Mesenchymal stem cell (in vitro differentiated cells and primary cell): ENCODE measurements at regions not wholly inside any gene's neighbourhood (a gene's known extent, or its start where the extent isn't known, plus 50 kb on each side); places are given as distances from the start of the nearest gene placed in this dataset.

Source experiments
- DNase-seq: peaks from one replicate; pipeline ENCODE4 v3.0.0-alpha.2; 2013
- H2AFZ ChIP-seq: one replicate; pipeline ENCODE4 v1.6.1; 2013; ENCODE audit warnings: low read depth, mild to moderate bottlenecking, control low read depth, inconsistent platforms, low read length, moderate library complexity
- H2AK5ac ChIP-seq: 2 replicates; pipeline ENCODE4 v1.6.1; 2013; ENCODE audit warnings: low read length, moderate library complexity, mild to moderate bottlenecking, inconsistent platforms; ENCODE audit not compliant: severe bottlenecking
- H2BK120ac ChIP-seq: one replicate; pipeline ENCODE4 v1.6.1; 2013; ENCODE audit warnings: low read depth, mild to moderate bottlenecking, inconsistent platforms, low read length, moderate library complexity
- H2BK12ac ChIP-seq, 2 experiments: one replicate each; pipeline ENCODE4 v1.6.1; 2013; ENCODE audit warnings: inconsistent platforms in 2 of 2, low read length in 2 of 2, mild to moderate bottlenecking in 2 of 2, moderate library complexity in 2 of 2, control low read depth in 1 of 2
- H2BK15ac ChIP-seq: one replicate; pipeline ENCODE4 v1.6.1; 2013; ENCODE audit warnings: mild to moderate bottlenecking, low read depth, inconsistent platforms; ENCODE audit not compliant: poor library complexity, severe bottlenecking
- H2BK5ac ChIP-seq: 2 replicates; pipeline ENCODE4 v1.6.1; 2013; ENCODE audit warnings: low read depth, mild to moderate bottlenecking, low read length, control low read depth, inconsistent platforms; ENCODE audit not compliant: poor library complexity, severe bottlenecking
- H3K14ac ChIP-seq, 2 experiments: one replicate each; pipeline ENCODE4 v1.6.1; 2013; ENCODE audit warnings: inconsistent platforms in 2 of 2, low read length in 2 of 2, control low read depth in 1 of 2, mild to moderate bottlenecking in 1 of 2, moderate library complexity in 1 of 2
- H3K18ac ChIP-seq, 2 experiments: one replicate each; pipeline ENCODE4 v1.6.1; 2013; ENCODE audit warnings: inconsistent platforms in 2 of 2, low read length in 2 of 2, control low read depth in 1 of 2, low read depth in 1 of 2, mild to moderate bottlenecking in 1 of 2
- H3K23ac ChIP-seq, 2 experiments: one replicate each; pipeline ENCODE4 v1.6.1; 2013; ENCODE audit warnings: inconsistent platforms in 2 of 2, low read length in 2 of 2, mild to moderate bottlenecking in 2 of 2, moderate library complexity in 2 of 2, control low read depth in 1 of 2
- H3K27ac ChIP-seq: 2 replicates; pipeline ENCODE4 v1.5.1; 2013; ENCODE audit warnings: mild to moderate bottlenecking, moderate library complexity, low read length, control low read depth, inconsistent platforms; ENCODE audit not compliant: poor library complexity, severe bottlenecking
- H3K27me3 ChIP-seq, 2 experiments: 2 replicates each; pipeline versions ENCODE4 v1.6.1 to v1.7.0; 2013; ENCODE audit warnings: low read length in 2 of 2, mild to moderate bottlenecking in 2 of 2, moderate library complexity in 2 of 2, control low read depth in 1 of 2, inconsistent platforms in 1 of 2; ENCODE audit not compliant: control insufficient read depth in 1 of 2, insufficient read depth in 1 of 2
- H3K36me3 ChIP-seq, 2 experiments: 2 replicates each; pipeline versions ENCODE4 v1.6.1 to v1.7.0; 2013; ENCODE audit warnings: low read length in 2 of 2, control low read depth in 1 of 2, inconsistent platforms in 1 of 2, low read depth in 1 of 2, mild to moderate bottlenecking in 1 of 2; ENCODE audit not compliant: insufficient read depth in 2 of 2, control insufficient read depth in 1 of 2
- H3K4ac ChIP-seq, 2 experiments: one replicate each; pipeline ENCODE4 v1.6.1; 2013; ENCODE audit warnings: inconsistent platforms in 2 of 2, low read length in 2 of 2, mild to moderate bottlenecking in 2 of 2, moderate library complexity in 2 of 2, control low read depth in 1 of 2, low read depth in 1 of 2
- H3K4me1 ChIP-seq: 2 replicates; pipeline ENCODE4 v1.6.1; 2013; ENCODE audit warnings: low read depth, low read length, control low read depth; ENCODE audit not compliant: control insufficient read depth, insufficient read depth
- H3K4me2 ChIP-seq: 2 replicates; pipeline ENCODE4 v1.6.1; 2013; ENCODE audit warnings: low read length, mild to moderate bottlenecking, inconsistent platforms; ENCODE audit not compliant: poor library complexity, severe bottlenecking
- H3K4me3 ChIP-seq, 2 experiments: 2 replicates each; pipeline versions ENCODE4 v1.5.1 to v1.7.0; 2013; ENCODE audit warnings: low read length in 2 of 2, mild to moderate bottlenecking in 2 of 2, control low read depth in 1 of 2, low read depth in 1 of 2; ENCODE audit not compliant: insufficient read depth in 1 of 2
- H3K79me1 ChIP-seq: replicated peaks from 2 replicates; pipeline ENCODE4 v1.6.1; 2013; ENCODE audit warnings: mild to moderate bottlenecking, control low read depth, low read length, inconsistent platforms; ENCODE audit not compliant: poor library complexity, severe bottlenecking
- H3K9ac ChIP-seq: 2 replicates; pipeline ENCODE4 v1.7.0; 2013; ENCODE audit warnings: mild to moderate bottlenecking, low read length, moderate library complexity
- H3K9me3 ChIP-seq: 2 replicates; pipeline ENCODE4 v1.7.0; 2013; ENCODE audit warnings: mild to moderate bottlenecking, low read length; ENCODE audit not compliant: control insufficient read depth
- H4K8ac ChIP-seq: one replicate; pipeline ENCODE4 v1.6.1; 2013; ENCODE audit warnings: inconsistent platforms, mild to moderate bottlenecking, low read length, moderate library complexity
- H4K91ac ChIP-seq: one replicate; pipeline ENCODE4 v1.6.1; 2013; ENCODE audit warnings: mild to moderate bottlenecking, low read length, inconsistent platforms
- WGBS: methylation state at CpG from one replicate; pipeline ENCODE4 v1.1.7; 2013; ENCODE audit warnings: mixed read lengths; 5-methylcytosine and 5-hydroxymethylcytosine counted together

GRCh38 chr7:21304808-21305375, 123.0 kb upstream of the SP4 start:
- no peak overlapping the region for H3K4me3 ChIP-seq
- H2BK15ac ChIP-seq = no peak overlapping the region
- H3K4me2 ChIP-seq = no peak overlapping the region
- H3K9ac ChIP-seq = no peak overlapping the region
- no peak overlapping the region for H2BK120ac ChIP-seq
- DNase-seq = no peak
- no peak overlapping the region for H3K18ac ChIP-seq
- H3K9me3 ChIP-seq = peaks cover 12% of the 10 kb centered on the region
- H3K23ac ChIP-seq = no peak overlapping the region
- H2BK5ac ChIP-seq = no peak overlapping the region
- whole genome bisulfite sequencing = 80% methylated on average over 4 of the region's 4 CpGs
- H2BK12ac ChIP-seq = no peak overlapping the region
- H2AFZ ChIP-seq = no peak overlapping the region
- no peak overlapping the region for H2AK5ac ChIP-seq
- no peak overlapping the region for H3K4ac ChIP-seq
- H3K4me1 ChIP-seq = no peaks in the 10 kb centered on the region
- H3K36me3 ChIP-seq = no peaks in the 10 kb centered on the region
- H4K91ac ChIP-seq = no peak overlapping the region
- H3K27ac ChIP-seq = no peak overlapping the region
- H4K8ac ChIP-seq = no peak overlapping the region
- H3K14ac ChIP-seq = no peak overlapping the region
- H3K79me1 ChIP-seq = no peaks in the 10 kb centered on the region
- H3K27me3 ChIP-seq = no peaks in the 10 kb centered on the region

- H3K14ac ChIP-seq = no peak overlapping the region
- no peak overlapping the region for H3K27ac ChIP-seq
- H3K9ac ChIP-seq = no peak overlapping the region
- H3K18ac ChIP-seq = no peak overlapping the region
- no peak overlapping the region for H3K4me2 ChIP-seq
- no peak overlapping the region for H3K4me3 ChIP-seq
- no peaks in the 10 kb centered on the region for H3K4me1 ChIP-seq
- H3K9me3 ChIP-seq = peaks cover 12% of the 10 kb centered on the region
- H3K4ac ChIP-seq = no peak overlapping the region
- H2AFZ ChIP-seq = no peak overlapping the region
- no peak overlapping the region for H2AK5ac ChIP-seq
- no peaks in the 10 kb centered on the region for H3K27me3 ChIP-seq
- no peak overlapping the region for H3K23ac ChIP-seq
- no peak overlapping the region for H4K8ac ChIP-seq
- H2BK5ac ChIP-seq = no peak overlapping the region
- H2BK12ac ChIP-seq = no peak overlapping the region
- no peak overlapping the region for H4K91ac ChIP-seq
- H3K79me1 ChIP-seq = no peaks in the 10 kb centered on the region
- H2BK120ac ChIP-seq = no peak overlapping the region
- 90% methylated on average over 1 of the region's 3 CpGs for WGBS
- DNase-seq = no peak
- no peaks in the 10 kb centered on the region for H3K36me3 ChIP-seq
- H2BK15ac ChIP-seq = no peak overlapping the region
Measured at GRCh38 chr7:21305455-21306235, 122.2 kb upstream of the SP4 start.

GRCh38 chr7:21314954-21315353, 112.9 kb upstream of the SP4 start:
- WGBS = 85% methylated on average over 2 of the region's 2 CpGs
- H3K79me1 ChIP-seq = no peaks in the 10 kb centered on the region
- no peak overlapping the region for H2AK5ac ChIP-seq
- no peak overlapping the region for H3K4ac ChIP-seq
- H3K14ac ChIP-seq = no peak overlapping the region
- H2BK120ac ChIP-seq = no peak overlapping the region
- no peak overlapping the region for H3K27ac ChIP-seq
- H2BK12ac ChIP-seq = no peak overlapping the region
- H4K91ac ChIP-seq = no peak overlapping the region
- no peaks in the 10 kb centered on the region for H3K36me3 ChIP-seq
- H3K23ac ChIP-seq = no peak overlapping the region
- H3K9me3 ChIP-seq = peaks cover 8% of the 10 kb centered on the region
- no peaks in the 10 kb centered on the region for H3K27me3 ChIP-seq
- no peak overlapping the region for H3K9ac ChIP-seq
- H3K4me3 ChIP-seq = no peak overlapping the region
- no peak overlapping the region for H2BK15ac ChIP-seq
- no peak overlapping the region for H3K18ac ChIP-seq
- no peak overlapping the region for H2BK5ac ChIP-seq
- no peak overlapping the region for H3K4me2 ChIP-seq
- H4K8ac ChIP-seq = no peak overlapping the region
- DNase-seq = no peak
- no peak overlapping the region for H2AFZ ChIP-seq
- H3K4me1 ChIP-seq = no peaks in the 10 kb centered on the region

- Histone ChIP-seq H2AFZ (no peak overlapping the region), H3K9me3 (no peaks in the 10 kb centered on the region), H3K27ac (peak overlapping the region; percentile 3), H3K14ac (no peak overlapping the region), H3K4ac (no peak overlapping the region), H3K9ac (no peak overlapping the region), H2AK5ac (no peak overlapping the region), H3K4me3 (no peak overlapping the region), H2BK12ac (no peak overlapping the region), H3K23ac (no peak overlapping the region), H3K18ac (no peak overlapping the region), H3K79me1 (no peaks in the 10 kb centered on the region), H2BK5ac (no peak overlapping the region), H3K27me3 (no peaks in the 10 kb centered on the region), H2BK120ac (no peak overlapping the region), H4K91ac (no peak overlapping the region), H3K4me2 (no peak overlapping the region), H4K8ac (no peak overlapping the region), H2BK15ac (no peak overlapping the region), H3K4me1 (no peaks in the 10 kb centered on the region), H3K36me3 (no peaks in the 10 kb centered on the region)
- DNase-seq = peak; percentile 56
- 53% methylated on average over 3 of the region's 6 CpGs for WGBS
Measured at GRCh38 chr7:21317966-21318915, 109.6 kb upstream of the SP4 start.
